Neural crest cell (in vitro differentiated cells): ENCODE measurements at regions not wholly inside any gene's neighbourhood (a gene's known extent, or its start where the extent isn't known, plus 50 kb on each side); places are given as distances from the start of the nearest gene placed in this dataset.

ENCODE experiments used
- DNase-seq: peaks from one replicate; pipeline ENCODE4 v3.0.0; 2021; ENCODE audit warnings: low read depth, mixed read lengths, low spot score
- H3K27ac Mint-ChIP-seq: one replicate; pipeline ENCODE4 v1.8.0; 2021; ENCODE audit warnings: mild to moderate bottlenecking, mixed read lengths; ENCODE audit not compliant: unreplicated experiment
- H3K27me3 Mint-ChIP-seq: 2 replicates; pipeline ENCODE4 v1.8.0; 2021; ENCODE audit warnings: low read depth, mild to moderate bottlenecking, mixed read lengths
- H3K36me3 Mint-ChIP-seq: 2 replicates; pipeline ENCODE4 v1.8.0; 2021; ENCODE audit warnings: low read depth, mild to moderate bottlenecking, mixed read lengths
- H3K4me1 Mint-ChIP-seq: 2 replicates; pipeline ENCODE4 v1.8.0; 2021; ENCODE audit warnings: mixed read lengths
- H3K4me3 Mint-ChIP-seq: one replicate; pipeline ENCODE4 v1.8.0; 2021; ENCODE audit warnings: mild to moderate bottlenecking, mixed read lengths
- H3K9me3 Mint-ChIP-seq: 2 replicates; pipeline ENCODE4 v1.8.0; 2021; ENCODE audit warnings: mixed read lengths
- TF ChIP-seq, protein P1 (sequence below): fragments of 200-600 bp; sonication (generic); conservative IDR thresholded peaks from 2 replicates; pipeline ENCODE4 v1.5.0; 2021; ENCODE audit warnings: antibody characterized with exemption, mild to moderate bottlenecking

DNA sequence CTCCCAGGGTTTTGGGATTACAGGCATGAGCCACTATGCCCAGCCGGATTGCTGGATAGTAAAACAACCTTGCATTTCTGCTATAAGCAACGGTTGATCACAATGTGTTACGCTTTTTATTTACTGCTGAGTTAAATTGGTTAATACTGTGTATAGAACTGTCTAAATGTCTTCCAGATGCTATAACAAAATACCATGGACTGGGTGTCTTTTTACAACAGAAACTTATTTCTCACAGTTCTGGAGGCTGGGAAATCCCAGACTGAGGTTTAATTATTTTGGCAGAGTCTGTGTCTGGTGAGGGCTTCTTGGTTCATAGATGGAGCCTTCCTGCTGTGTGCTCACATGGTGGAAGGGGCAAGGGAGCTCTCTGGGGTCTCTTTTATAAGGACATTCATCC, 65.5 kb downstream of the ING1 start:
- Mint-ChIP-seq H3K27ac (no peak overlapping the region), H3K36me3 (peaks cover 6% of the 10 kb centered on the region), H3K4me1 (no peaks in the 10 kb centered on the region), H3K27me3 (peaks cover 4% of the 10 kb centered on the region), H3K4me3 (no peak overlapping the region), H3K9me3 (peaks cover 16% of the 10 kb centered on the region)
- TF ChIP-seq, protein P1, sequence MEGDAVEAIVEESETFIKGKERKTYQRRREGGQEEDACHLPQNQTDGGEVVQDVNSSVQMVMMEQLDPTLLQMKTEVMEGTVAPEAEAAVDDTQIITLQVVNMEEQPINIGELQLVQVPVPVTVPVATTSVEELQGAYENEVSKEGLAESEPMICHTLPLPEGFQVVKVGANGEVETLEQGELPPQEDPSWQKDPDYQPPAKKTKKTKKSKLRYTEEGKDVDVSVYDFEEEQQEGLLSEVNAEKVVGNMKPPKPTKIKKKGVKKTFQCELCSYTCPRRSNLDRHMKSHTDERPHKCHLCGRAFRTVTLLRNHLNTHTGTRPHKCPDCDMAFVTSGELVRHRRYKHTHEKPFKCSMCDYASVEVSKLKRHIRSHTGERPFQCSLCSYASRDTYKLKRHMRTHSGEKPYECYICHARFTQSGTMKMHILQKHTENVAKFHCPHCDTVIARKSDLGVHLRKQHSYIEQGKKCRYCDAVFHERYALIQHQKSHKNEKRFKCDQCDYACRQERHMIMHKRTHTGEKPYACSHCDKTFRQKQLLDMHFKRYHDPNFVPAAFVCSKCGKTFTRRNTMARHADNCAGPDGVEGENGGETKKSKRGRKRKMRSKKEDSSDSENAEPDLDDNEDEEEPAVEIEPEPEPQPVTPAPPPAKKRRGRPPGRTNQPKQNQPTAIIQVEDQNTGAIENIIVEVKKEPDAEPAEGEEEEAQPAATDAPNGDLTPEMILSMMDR: no peak
- no peak for DNase-seq

DNA sequence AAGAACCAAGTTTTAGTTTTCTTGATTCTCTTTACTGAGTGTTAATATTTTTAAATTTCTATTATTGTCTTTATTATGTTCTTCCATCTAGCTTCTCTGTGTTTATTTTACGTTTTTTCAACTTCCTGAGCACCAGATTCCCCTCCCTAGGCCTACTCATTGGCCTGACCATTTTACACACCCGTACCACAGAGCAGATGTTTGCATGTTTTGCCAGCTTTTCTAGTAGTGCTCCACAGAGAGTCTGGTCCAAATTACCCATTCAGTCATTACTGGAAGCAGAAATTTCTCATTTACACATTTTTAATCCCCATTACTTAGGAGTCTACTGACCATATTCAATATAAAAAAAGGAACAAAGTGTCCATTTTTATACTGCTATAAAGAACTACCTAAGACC, 66.9 kb downstream of the ING1 start:
- Mint-ChIP-seq H3K27ac (no peak overlapping the region), H3K36me3 (peaks cover 6% of the 10 kb centered on the region), H3K4me3 (no peak overlapping the region), H3K27me3 (no peaks in the 10 kb centered on the region), H3K4me1 (no peaks in the 10 kb centered on the region), H3K9me3 (peaks cover 16% of the 10 kb centered on the region)
- no peak for DNase-seq
- TF ChIP-seq, protein P1: no peak

DNA sequence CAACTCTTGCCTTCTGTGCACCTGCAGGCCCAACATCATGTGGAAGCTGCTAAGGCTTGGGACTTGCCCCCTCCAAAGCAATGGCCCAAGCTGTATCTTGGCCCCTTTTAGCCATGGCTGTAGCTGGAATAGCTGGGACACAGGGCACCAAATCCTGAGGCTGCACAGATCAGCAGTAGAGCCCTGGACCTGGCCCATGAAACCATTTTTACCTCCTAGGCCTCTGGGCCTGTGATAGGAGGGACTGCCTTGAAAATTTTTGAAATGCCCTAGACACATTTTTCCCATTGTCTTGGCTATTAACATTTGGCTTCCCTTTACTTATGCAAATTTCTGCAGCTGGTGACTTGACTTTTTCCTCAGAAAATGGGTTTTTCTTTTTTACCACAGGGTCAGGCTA, 68.7 kb downstream of the ING1 start:
- no peak overlapping the region for H3K4me3 Mint-ChIP-seq
- H3K4me1 Mint-ChIP-seq: no peaks in the 10 kb centered on the region
- peaks cover 4% of the 10 kb centered on the region for H3K27me3 Mint-ChIP-seq
- peaks cover 16% of the 10 kb centered on the region for H3K9me3 Mint-ChIP-seq
- no peak overlapping the region for H3K27ac Mint-ChIP-seq
- peaks cover 6% of the 10 kb centered on the region for H3K36me3 Mint-ChIP-seq
- TF ChIP-seq, protein P1: no peak
- DNase-seq: no peak

DNA sequence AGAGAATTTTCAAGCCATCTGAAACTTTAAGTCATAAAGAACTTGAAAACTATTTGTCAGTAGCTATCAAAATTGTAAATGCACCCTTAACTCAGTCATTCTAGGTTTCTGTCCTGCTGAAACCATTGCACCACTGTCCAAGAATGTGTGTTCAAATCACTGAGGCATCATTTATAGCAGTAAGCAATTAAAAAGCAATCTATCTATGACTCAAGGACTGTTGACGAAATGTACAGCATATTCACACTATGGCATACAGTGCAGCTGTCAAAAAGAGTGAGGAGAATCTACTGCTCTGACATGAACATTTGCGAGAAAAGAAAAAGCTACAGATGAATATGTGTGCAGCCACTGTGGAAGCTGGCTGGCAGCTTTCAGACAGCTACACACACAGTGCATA, 71.2 kb downstream of the ING1 start:
- Mint-ChIP-seq H3K36me3 (peaks cover 6% of the 10 kb centered on the region), H3K4me1 (no peaks in the 10 kb centered on the region), H3K27ac (no peak overlapping the region), H3K27me3 (peaks cover 4% of the 10 kb centered on the region), H3K4me3 (no peak overlapping the region), H3K9me3 (peaks cover 18% of the 10 kb centered on the region)
- DNase-seq: no peak
- TF ChIP-seq, protein P1: no peak

DNA sequence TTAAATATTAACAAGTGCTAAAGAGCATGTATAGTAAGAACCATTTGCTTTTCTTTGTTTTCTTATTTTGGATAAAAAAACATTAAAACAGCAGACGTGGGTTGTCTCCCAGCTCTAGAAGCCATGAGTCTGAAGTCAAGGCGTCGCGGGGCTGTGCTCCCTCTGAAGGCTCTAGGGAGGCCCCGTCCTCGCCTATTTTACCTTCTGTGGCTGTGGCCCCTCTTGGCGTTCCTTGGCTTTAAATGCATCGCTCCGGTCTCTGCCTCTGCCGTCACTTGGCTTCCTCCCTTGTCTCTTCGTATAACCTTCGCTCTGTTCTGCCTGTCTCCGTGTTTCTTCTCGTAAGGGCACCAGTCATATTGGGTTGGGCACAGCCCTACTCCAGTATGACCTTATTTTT, 75.3 kb downstream of the ING1 start:
- peaks cover 4% of the 10 kb centered on the region for H3K36me3 Mint-ChIP-seq
- no peak for DNase-seq
- H3K27ac Mint-ChIP-seq: no peak overlapping the region
- H3K9me3 Mint-ChIP-seq: peaks cover 11% of the 10 kb centered on the region
- TF ChIP-seq, protein P1: no peak
- H3K4me1 Mint-ChIP-seq: no peaks in the 10 kb centered on the region
- H3K4me3 Mint-ChIP-seq: no peak overlapping the region
- peaks cover 4% of the 10 kb centered on the region for H3K27me3 Mint-ChIP-seq

DNA sequence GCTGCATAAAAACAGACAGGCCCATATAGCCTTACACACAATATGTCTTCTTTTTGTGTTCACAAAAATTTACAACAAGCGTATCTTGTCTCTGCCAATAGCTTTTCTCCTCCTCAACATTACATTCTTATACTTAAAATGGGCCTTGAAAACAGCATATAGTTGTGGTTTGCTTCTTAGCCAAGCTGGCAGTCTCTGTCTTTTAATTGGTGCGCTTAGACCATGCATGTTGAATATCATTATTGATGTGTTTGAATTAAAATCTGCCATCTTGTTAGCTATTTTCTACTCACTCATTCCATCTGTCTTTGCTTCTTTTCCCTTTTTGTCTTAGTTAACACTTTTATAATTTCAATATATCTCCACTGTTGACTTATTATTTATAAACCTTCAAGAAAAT, 76.4 kb downstream of the ING1 start:
- TF ChIP-seq, protein P1: no peak
- H3K36me3 Mint-ChIP-seq: peaks cover 4% of the 10 kb centered on the region
- H3K9me3 Mint-ChIP-seq: peaks cover 11% of the 10 kb centered on the region
- DNase-seq: no peak
- H3K27ac Mint-ChIP-seq: no peak overlapping the region
- H3K4me1 Mint-ChIP-seq: no peaks in the 10 kb centered on the region
- H3K4me3 Mint-ChIP-seq: no peak overlapping the region
- H3K27me3 Mint-ChIP-seq: peaks cover 6% of the 10 kb centered on the region
